DND-41 (cell line): ENCODE measurements at regions not wholly inside any gene's neighbourhood (a gene's known extent, or its start where the extent isn't known, plus 50 kb on each side); places are given as distances from the start of the nearest gene placed in this dataset.

Experiments
- CTCF ChIP-seq: IDR thresholded peaks from 2 replicates; pipeline ENCODE4 v1.5.1; 2012; ENCODE audit warnings: borderline replicate concordance, low read length, moderate library complexity, mild to moderate bottlenecking; ENCODE audit not compliant: poor library complexity, severe bottlenecking; ENCODE audit errors: extremely low read depth
- EZH2 ChIP-seq: IDR thresholded peaks from 3 replicates; pipeline ENCODE4 v1.6.1; 2012; ENCODE audit warnings: borderline replicate concordance, low read depth, mild to moderate bottlenecking, moderate library complexity, low read length, inconsistent platforms; ENCODE audit not compliant: severe bottlenecking

- TF ChIP-seq EZH2 (no peak), CTCF (no peak)
Observed at GRCh38 chr2:146939991-146940685, 904.7 kb upstream of the ACVR2A start.
